ENCODE measurements at regions not wholly inside any gene's neighbourhood (a gene's known extent, or its start where the extent isn't known, plus 50 kb on each side); places are given as distances from the start of the nearest gene placed in this dataset.

DNA sequence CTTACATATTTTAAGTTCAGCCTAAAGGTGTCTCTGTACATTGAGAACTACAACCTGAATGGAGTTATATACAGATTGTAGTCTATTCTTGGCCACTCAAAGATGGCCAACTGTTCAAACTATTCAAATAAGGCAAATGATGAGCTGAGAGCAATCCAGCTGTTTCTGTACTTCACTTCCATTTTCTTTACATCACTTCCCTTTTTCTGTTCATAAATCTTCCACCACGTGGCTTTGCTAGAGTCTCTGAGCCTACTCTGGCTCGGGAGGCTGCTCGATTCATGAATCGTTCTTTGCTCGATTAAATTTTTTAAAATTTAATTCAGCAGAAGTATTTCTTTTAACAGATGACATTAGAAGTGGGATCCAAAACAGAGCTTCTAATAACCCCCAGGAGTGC, 879.7 kb downstream of the GALC start:
- DNase-seq (ENCODE audit: low read depth, low spot score): no peak

DNA sequence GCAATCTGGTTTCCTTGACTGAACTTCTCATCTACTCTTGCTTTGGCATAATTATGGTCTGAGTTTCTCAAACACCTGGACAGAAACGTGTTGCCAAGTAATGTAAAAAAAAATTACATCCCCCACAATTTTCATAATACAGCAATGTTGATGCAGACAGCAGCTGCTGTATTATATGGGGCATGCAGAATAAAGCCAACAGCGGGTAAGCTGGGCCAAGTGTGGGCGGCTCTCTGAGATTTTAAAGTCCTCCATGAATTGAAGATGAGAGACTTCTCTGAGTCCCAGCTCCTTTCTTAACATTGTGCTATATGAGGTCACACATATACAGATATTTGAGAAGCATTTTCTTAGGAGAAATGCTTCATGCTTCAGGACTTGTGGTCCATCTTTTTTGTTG, 881.2 kb downstream of the GALC start:
- no peak for DNase-seq (ENCODE audit: low read depth, low spot score)

DNA sequence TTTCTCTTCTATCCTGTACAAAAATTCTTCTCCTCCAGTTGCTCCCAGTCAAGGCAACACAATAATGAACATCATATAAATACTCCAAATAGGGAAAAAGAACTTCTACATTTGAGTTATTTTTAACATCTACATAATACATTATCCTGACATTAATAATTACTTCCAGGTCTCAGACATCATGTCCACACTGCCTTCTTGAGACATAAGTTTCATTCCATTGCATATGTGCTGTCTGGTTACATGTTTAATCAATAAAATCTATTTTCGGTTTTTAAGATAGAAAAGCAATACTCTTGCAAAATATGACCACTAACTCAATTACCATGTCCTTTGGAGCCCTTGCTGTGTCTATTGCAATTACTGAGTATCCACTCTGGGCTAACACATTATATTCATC, 881.9 kb downstream of the GALC start:
- no peak for DNase-seq (ENCODE audit: low read depth, low spot score)

DNA sequence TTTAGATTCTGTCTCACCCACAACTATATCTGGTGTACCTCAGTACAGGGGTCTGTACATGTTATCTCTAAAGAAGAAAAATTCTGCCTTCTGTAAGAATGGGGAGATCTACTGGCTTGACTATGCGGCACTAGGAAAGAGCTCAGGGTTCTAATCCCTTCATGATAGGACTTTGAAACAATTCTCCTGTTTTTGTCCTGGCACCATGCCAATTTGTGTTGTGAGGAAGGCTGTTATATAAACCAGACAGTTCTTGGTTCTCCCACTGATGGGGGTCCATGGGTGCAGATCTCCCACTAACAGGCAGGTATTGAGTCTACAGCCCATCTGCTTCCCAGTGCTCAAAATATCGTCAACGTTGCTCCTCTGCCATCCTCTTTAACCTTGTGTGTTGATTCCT, 883.7 kb downstream of the GALC start:
- no peak for DNase-seq (ENCODE audit: low read depth, low spot score)

DNA sequence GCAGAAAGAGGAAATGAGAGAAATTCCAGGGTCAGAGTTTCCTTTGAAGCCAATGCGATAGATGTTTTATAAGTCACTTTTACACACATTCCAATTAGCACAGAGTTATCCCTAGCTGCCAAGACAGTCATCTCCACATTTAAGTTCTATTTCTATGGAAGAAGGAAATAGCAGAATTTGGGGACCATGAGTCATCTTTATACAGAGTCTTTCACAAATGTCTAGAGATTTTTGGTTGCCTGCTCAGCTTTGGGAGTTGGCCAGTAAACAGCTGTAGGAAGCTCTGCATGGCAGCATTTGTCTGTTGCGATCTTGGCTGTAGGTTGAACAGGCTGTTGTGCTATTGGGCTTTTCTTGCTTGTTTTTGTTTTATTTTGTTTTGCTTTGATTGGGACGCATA, 884.3 kb downstream of the GALC start:
- DNase-seq (ENCODE audit: low read depth, low spot score): no peak

DNA sequence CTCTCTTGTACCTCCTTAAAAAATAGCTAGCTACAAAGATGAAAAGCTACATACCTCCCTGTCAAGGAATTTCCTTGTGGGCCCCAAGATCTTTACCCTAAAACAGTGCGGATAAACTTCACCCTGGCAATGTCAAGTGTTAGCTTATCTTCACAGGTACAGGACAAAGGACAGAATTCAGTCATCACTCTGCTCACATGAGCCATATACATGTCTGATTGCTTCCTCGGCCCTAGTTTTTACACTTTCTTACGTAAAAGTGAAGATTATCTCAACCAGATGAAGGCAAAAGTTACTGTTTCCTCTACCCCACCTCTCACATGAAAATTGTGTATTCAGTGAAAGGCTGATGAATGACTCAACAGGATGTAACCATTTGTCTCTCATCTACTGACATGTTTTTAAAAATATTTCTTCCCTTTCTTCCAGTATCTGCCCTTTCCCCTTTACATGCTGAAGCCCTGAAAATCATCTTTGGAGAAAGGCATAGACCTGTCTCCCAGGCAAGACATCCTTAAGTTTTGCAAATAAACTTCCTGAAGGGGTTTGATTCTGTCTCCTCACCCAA, 890.1 kb downstream of the GALC start:
- DNase-seq (ENCODE audit: low read depth, low spot score): no peak

DNA sequence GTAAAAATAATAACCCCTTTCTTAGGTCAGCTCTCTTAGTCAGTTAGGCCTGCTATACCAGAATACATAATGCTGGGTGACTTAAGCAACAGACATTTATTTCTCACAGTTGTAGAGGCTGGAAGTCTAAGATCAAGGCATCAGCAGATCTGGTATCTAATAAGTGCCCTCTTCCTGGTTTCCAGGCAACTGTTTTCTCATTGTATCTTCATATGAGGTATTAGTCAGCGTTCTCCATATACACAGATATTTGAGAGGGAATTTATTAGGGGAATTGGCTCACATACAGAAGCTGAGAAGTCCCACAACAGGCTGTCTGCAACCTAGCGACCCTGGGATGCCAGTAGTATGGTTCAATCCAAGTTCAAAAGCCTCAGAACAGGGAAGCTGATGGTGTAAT, 896.0 kb downstream of the GALC start:
- no peak for DNase-seq (ENCODE audit: low read depth, low spot score)

DNA sequence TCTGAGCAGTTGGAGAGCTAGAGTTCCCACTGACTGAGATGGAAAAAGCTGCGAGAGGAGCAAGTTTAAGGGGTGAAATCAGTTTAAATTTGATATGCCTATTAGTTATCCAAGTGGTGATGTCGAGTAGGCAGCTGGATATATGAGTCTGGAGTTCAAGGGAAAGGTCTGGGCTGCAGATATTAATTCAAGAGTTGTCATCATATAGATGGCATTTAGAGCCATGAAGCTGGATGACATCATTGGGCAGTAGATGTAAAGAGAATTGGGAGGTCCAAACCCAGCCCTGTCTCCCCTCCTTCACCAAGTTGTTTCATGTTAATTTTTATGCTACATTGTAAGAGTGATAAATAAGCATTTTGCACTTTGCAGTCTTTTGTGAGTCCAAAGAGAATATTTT, 898.1 kb downstream of the GALC start:
- no peak for DNase-seq (ENCODE audit: low read depth, low spot score)

DNA sequence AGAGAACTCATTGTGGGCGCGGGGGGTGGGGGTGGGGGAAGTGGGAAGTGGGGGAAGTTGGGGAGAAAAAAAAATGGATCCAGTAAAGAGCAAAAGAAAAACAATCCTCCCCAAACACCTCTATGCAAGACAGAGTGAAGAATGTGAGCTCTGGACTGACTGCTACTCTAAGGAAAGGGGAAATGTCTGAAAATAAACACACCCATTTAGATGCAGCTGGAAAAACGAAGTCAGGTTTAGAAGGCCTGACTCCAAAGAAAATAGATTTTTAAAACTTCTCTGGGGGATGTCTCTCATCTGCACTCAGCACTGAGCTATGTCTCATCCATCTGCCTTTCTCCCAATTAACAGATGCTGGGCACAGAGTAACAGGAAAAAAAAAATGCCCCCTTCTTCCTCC, 904.4 kb downstream of the GALC start:
- no peak for DNase-seq (ENCODE audit: low read depth, low spot score)

DNA sequence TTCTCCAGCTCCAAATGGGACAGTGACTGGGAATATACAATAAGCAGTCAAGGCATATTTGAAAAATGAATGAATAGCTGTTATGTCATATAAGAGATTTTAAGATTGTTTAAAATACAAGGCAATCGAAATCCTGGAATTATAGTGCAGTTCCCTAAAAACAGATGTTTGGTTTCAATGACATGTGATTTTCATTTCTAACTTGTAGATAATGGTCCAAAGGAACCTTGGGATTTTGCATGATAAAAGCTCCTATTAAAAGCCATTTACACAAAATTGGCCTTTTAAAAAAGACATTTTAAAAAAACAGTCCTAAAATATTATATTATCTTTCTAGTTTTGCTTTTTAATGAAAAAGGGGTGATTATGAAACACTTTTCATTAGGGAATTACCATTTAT, 905.1 kb downstream of the GALC start:
- no peak for DNase-seq (ENCODE audit: low read depth, low spot score)

DNA sequence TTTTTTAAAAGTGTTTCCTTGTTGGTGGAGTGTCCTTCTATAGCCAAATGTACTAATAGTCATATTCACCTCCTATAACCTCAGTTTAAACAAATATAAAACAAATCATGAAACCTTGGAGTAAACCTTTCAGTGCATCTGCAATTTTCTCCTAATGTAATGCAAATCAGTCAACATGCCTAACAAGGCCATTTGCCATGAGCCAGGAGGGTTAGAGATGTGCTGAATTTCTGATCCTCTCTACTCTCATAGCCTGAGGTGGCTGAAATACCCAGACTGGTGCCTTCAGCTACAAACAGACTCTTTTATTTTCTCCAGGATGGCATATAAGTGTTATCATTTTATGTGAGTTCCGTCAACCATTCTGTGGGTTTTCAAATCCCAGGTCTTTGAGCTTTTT, 908.1 kb downstream of the GALC start:
- DNase-seq (ENCODE audit: low read depth, low spot score): no peak

DNA sequence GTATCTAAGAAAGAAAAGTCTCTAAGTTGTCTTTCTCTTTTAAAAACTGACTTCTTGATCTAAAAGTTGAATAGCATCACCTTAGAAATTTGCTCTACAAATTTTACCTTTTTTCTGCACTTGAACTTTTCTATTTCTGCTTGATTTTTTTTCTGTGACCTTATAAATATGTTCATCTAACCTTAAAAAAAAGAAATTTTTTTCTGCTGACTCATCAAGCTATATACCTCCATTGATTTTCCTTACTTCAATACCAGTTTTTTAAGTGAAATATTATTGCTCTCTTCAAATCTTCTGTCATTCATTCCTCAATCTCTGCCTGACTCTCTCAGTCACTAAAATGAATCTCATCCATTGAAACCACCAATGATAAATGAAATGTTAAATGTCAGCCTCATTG, 910.1 kb downstream of the GALC start:
- DNase-seq (ENCODE audit: low read depth, low spot score): no peak

DNA sequence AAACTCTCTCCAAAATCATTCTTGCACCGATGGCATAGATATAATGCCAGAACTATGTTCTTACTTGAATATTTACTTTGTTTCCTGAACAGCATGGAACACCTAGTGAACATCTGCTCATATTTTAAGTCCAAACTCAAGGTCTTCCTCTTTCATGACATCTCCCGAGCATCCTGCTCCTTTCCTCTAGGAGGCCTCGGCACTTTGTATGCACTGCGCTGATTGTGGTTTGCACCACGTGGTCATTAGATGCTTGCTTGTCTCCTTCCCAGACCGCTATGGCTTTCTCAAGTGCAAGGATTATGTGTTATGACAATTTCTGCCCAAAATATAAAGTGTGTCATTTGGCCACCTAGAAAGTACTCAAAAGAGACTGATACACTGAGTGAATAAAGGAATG, 912.0 kb downstream of the GALC start:
- no peak for DNase-seq (ENCODE audit: low read depth, low spot score)

DNA sequence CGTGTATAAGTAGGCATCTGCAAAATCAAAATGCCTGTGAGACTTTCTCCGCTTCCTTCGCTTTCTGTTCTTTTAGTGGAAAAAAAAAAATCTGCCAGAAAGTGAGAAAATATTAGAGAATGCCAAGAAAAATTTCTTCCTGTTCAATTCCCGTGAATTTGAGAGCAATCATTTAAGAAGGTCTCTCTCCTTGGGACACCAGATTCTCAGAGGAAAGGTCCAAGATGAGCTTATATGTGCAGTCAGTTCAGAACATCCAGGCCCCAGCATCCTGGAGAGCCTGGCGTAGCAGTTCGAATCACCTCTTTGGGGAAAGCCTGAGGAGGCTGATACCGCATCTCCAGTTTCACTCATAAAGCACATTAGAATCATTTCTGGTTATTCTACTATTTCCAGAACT, 912.8 kb downstream of the GALC start:
- DNase-seq (ENCODE audit: low read depth, low spot score): no peak

DNA sequence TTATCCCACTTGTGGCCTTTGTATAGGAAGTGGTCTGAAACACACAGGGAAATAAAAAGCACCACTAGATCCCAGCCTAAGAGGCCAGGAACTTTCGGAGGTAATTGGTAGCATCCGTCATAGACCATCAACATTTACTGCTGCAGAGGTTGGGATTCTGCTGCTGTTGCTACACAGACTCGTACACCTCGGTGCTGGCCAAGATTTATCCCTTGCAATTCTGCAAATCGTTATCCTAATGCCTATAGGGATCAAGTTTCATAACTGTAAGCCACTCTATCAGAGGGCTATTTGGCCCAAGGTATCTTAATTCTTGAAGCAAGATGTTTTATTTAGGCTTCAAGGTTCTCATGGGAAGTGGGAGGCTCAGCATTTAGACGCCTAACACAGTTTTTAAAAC, 913.6 kb downstream of the GALC start:
- DNase-seq (ENCODE audit: low read depth, low spot score): no peak

DNA sequence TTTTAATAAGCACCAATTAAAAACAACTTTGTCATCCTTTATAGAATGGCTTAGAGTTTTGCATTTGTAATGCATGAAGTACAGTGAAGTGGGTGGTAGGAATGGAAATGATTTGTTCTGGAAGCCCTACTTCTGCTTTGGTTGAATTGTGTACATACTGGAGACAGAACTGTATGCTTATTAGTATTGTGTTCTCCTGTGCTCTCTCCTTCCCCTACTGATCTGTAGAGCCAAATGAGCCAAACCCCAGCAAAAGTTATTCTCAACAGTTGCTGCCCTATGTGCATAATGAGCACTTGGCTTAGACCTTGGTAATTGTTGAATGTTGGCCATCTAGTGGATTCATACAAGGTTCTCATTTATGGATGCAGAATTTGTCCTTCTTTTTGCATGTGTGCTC, 916.1 kb downstream of the GALC start:
- no peak for DNase-seq (ENCODE audit: low read depth, low spot score)

DNA sequence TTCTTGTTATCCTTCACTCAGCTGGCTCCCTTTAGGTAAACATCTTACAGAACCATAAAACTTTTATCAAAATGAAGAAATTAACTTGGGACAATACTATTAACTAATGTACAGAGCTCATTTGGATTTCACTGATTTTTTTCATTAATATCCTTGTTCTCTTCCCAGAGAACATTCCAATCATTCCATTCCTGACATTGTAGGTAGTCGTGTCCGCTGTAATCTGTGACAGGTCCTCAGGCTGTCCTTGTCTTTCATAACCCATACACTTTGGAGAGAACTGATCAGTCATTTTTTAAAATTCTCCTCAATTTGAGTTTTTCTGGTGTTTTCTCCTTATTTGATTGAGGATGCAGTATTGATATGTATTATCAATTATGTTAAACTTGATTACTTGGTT, 916.8 kb downstream of the GALC start:
- no peak for DNase-seq (ENCODE audit: low read depth, low spot score)

DNA sequence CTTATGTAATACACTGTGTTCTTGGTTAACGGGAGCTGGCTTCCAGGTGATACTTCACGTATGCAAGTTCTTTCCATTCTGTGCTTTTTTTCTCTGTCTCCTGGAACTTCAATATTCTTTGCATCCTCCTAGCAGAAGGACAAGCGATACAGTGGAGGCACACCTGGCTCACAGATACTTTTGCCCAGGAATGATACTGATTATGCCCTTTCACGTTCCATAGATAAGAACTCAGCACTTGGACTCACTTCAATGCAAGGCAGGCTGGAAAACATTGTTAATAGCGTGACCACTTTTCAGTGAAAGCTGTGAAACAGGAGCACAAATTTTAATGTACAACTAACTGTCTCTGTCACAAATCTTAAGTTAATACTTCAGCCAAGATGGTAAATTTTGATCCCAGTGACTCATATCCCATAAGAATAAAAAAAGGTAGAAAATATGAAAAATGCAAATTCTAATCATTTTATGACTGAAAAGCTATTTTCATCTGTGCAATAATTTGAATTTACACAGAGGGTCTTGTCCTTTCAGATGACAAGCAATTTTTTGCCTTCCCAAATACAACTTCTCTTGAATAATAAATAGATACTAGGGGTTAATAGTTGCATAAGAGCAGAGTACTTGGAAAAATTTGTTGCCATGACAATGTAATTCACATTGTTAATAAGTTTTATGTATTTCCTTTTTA, 919.0 kb downstream of the GALC start:
- no peak for DNase-seq (ENCODE audit: low read depth, low spot score)

DNA sequence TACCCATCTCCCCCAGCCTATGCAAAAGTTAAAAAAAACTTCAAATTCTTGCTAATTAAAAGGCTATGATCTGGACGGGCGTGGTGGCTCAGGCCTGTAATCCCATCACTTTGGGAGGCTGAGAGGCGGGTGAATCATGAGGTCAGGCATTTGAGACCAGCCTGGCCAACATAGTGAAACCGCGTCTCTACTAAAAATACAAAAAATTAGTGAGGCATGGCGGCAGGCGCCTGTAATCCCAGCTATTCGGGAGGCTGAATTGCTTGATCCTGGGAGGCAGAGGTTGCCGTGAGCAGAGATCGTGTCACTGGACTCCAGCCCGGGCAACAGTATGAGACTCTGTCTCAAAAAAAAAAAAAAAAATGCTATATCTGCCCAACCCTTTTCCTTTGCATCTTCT, 925.4 kb downstream of the GALC start:
- DNase-seq (ENCODE audit: low read depth, low spot score): no peak

DNA sequence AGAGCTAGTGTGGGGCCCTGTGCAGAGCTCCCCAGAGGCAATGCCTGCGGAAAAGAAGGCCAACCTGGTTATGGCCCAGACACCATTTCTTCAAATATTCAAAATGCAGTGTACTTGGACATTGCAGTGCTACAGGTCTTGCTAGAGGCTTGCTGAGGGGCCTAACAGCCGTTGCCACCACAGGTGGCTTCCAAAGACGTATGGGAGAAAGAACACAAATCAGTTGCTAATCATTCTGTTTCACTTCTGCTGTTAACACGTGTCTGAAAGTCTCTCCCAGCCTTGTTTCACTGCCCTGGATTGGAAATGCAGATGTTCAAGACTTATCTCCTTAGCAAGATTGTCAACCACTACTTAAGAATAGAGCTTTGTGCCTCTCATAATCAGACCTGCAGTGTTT, 925.9 kb downstream of the GALC start:
- no peak for DNase-seq (ENCODE audit: low read depth, low spot score)

DNA sequence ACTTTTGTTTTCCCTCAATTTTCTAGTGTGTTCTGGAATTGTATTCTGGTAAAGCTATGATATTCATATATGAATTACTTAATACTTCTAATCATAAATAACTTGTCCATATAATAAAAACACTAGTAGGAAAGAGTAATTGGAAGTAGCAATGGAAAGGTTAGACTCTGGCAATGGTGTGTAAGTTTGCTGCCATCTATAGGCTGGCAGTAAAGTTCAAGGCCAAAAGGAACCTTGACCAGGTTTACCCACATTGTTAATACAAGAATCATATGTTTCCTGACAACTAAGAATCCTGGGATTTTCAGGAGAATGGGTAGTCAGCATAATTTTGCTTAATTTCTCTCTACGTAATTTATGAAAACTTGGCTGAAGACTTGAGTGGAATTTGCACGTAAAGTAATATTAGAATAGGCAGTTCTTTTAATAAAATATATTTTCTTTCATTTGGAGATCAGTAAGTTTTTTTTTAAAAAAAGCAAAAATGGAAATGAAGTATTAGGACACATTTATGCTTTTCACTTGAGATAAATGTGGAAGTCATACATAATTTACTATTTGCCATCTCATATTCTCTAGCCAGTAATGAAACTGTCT, 926.7 kb downstream of the GALC start:
- DNase-seq (ENCODE audit: low read depth, low spot score): no peak

DNA sequence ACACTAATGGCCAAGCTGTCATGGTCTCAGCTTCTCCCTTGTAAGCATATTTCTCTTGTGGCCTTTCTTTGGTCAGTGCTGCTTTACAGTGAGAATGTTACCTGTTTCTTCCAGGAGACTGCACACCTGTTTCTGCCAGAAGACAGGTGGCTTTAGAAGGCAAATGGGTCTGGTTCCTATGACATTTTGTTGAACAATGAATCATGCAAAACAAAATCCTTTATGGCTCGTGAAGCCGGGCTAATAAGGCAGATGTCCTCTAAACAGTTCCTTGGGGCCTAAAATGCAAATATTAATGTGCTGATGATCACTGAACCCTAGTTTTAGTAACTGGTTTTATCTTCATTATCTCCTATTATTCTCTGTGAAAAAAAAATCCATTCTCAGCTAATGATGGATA, 927.6 kb downstream of the GALC start:
- no peak for DNase-seq (ENCODE audit: low read depth, low spot score)

DNA sequence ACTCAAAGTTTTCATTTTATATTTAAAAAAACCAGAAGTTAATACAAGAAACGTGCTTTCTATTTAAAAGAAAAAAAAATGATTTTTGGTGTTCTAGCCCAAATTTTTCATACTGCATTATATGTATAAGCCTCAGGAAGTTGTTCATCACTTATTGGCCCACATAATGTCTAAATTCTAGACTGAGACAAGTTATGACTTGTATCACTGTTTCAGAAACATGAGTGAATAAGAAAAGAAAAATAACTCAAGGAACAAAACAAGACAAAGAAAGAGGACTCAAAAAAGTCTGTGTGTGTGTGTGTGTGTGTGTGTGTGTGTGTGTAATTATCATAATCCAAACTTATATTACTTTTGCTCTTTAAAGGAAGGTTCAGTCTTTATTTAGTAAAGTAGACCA, 929.8 kb downstream of the GALC start:
- no peak for DNase-seq (ENCODE audit: low read depth, low spot score)

DNA sequence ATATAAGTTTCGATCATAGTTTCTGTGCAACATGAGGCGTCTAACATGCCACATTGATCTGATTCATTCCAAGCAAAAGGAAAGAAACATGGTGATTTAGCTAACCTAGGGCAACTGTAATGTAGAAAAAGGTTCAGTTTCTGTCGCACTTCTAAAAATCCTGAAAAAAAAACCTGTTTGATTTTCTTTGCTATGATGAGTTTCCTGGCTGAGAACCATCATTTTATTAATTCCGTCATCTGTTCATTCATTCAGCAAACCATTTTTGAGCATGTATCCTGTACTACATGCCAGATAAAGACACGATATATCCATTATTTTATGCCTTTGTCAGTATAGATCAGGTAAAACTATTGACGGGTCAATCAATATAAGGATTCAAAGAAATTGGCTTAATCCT, 932.6 kb downstream of the GALC start:
- DNase-seq (ENCODE audit: low read depth, low spot score): no peak

Measured in smooth muscle cell of the brain vasculature (primary cell).